NCI-H1417 (cell line): ENCODE measurements at regions not wholly inside any gene's neighbourhood (a gene's known extent, or its start where the extent isn't known, plus 50 kb on each side); places are given as distances from the start of the nearest gene placed in this dataset.

Experiments used
- DNase-seq, 3 experiments: peaks; one replicate each; lab custom pipeline; 2025; lab: John Stamatoyannopoulos, UW

DNA sequence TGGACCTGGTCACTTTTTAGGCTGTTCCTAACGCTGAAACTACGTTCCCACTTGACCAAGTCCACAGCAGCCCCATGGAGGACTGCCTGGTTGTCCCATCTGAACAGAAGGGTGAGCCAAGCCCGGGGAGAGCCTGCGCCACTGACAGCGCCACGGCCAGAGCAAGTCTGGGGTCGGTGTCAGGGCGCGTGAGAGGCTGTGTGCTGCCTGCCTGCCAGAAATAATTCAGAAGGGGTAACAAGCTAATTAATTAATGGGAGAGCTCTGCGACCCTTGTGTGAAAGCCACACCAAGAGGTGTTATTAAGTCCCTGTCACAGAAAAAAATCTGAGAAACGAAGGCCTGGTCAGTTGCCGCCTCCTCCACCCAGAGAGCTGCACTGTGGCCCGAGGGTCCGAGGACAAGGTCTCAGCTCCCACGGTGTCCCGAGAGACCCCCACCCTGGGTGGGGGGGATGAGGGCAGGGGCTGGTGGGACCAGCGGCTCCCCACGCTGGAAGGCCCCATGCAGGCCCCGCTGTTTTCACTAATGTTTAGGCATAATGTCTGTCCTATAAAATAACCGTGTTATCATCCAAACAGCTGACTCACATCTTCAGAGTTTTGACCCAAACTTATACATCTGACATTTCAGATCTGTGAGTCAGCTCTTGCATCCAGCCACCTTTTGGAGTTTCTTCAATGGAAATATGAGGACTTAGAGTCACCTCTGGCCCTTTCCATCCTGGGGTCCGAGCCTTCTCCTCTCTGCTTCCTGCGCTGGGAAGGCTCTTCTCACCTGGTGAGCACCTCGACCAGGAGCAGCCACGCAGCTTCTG is 58.5 kb downstream of the DLL1 start:
- DNase-seq: no peak

DNA sequence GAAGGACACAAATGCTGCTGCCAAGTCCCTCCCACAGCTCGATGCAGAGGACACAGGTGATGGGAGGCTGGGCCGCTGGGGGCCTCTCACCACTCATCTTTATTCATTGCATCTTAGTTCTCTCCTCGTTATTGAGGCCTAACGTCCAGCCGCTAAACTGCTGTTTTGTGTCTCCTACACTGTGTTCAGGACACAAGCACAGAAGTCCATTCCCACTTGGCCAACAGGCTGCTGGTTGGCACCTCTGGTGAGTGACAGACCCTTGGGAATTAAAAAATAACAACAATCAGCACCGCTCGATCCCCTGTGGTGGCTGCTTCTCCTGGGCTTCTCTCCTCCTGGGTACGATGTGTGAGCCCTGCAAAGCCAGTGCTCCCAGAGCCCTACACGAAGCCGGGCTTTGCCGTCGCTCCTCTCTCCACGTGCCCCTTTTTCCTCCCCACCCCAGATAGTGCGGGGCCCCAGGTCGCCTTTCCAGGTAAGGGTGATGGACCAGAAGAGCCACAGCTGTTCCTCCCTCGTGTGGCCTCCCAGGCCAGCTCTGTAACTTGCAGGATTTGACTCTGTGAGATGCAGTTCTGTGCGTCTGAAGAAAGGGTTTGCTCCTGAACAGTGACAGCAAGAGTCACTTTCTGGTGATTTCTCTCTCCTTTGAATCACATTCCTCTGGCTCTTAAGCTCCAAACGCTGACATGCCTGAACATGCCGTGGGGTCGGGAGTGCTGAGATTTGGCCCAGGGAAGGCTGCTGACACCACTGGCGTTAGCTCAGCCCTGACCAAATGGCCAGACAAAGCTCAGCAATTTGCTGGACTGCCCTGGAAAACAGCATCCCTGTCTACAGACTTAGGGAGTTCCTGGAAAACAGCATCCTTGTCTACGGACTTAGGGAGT is 59.3 kb downstream of the DLL1 start:
- DNase-seq: peak in 2 of 3 experiments; percentile 7 to 17

DNA sequence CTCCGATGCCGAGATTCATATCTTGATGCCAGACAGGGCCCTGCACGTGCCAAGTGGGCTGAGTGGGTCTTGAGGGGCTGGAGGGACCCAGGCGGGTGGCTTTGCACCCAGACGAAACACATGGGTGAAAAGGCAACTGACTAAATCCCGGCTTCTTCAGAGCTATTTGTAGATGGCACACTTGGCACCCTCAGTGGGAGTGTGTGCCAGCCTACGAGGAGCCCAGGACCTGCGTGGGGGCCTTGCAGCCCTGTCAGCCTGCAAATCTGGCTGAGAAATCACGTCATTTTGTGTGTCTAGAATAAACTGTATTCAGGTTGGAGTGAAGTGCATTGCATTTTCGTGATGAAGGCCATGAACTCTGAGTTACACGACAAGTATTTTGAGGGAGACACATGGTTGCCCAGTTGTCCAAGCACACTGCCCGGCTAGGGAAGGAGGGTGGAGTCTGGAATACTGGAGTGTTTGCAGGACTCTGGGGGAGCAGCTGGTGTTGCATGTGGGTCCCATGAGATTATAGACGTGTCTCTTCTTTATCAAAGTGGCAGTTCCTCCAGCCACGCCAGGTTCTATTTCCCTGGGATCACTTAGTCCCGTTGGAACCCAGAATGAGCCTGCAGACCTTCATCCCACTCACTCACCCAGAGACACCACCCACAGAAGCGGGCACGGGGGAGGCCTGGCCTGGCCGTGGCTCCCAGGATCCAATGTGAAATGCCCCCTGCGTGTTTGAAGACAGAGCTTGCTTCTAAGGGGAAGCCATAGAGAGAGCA is 60.2 kb downstream of the DLL1 start:
- no peak for DNase-seq

DNA sequence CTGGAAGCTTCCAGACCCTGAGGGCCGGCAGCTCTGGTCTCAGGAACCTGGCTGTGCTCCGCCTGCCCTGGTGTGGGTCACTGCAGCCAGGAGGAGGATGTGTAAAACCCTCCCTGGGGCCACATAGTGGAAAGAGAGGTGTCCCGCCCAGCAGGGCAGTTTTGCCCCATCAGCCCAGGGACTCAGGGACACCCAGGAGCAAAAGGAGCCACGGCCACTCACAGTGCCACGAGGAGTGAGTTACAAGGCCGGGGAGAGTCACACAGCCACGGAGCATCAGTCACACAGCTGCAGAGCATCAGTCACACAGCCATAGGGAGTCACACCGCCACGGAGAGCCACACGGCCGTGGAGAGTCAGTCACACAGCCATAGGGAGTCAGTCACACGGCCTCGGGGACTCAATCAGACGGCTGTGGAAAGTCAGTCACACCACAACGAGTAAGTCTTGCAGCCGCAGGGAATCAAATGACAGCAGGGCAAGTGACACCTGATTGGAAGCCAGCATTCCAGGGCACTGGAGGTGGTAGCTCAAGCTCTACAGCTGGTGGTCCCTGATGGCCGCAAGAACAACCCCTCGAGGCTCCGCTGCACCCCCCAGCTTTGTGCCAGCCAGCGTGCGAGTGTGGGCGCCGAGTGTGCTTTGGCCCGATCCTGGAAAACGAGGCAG is 60.9 kb downstream of the DLL1 start:
- DNase-seq: no peak

DNA sequence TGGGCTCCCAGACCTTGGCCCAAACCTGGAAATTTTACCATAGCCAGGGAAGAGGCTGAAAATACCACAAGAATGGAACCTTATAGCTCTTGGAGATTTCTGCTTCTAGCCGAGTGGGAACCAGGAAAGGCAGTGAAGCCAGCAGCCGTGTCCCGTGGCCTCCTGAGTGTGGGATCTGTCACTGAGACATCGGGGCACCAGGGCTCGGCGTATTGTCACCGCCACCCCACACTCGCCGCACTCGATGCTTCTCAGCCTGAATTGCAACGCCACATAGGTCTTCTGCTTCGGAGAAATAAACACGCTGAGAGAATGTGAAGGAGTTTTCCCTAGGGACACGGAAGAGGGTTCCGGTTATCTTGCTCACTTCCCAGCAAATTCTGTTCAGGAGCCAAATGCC is 61.5 kb downstream of the DLL1 start:
- DNase-seq: no peak

DNA sequence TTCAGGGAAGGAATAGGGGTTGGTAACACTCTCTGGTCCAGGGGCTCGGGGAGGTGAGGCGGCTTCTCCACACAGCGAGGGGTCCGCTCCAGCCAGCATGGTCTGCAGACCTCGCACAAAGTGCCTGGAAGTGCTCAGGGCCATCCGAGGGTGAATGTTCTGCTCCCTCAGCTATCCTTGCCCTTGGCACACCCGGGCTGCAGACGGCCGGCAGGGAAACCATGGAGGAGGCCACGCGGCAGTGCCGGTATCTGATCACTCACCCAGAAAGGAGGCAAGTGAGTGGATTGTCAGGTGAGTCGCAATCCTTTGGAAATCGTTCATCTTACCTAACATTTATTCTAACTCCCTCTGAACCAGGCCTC is 62.0 kb downstream of the DLL1 start:
- no peak for DNase-seq

DNA sequence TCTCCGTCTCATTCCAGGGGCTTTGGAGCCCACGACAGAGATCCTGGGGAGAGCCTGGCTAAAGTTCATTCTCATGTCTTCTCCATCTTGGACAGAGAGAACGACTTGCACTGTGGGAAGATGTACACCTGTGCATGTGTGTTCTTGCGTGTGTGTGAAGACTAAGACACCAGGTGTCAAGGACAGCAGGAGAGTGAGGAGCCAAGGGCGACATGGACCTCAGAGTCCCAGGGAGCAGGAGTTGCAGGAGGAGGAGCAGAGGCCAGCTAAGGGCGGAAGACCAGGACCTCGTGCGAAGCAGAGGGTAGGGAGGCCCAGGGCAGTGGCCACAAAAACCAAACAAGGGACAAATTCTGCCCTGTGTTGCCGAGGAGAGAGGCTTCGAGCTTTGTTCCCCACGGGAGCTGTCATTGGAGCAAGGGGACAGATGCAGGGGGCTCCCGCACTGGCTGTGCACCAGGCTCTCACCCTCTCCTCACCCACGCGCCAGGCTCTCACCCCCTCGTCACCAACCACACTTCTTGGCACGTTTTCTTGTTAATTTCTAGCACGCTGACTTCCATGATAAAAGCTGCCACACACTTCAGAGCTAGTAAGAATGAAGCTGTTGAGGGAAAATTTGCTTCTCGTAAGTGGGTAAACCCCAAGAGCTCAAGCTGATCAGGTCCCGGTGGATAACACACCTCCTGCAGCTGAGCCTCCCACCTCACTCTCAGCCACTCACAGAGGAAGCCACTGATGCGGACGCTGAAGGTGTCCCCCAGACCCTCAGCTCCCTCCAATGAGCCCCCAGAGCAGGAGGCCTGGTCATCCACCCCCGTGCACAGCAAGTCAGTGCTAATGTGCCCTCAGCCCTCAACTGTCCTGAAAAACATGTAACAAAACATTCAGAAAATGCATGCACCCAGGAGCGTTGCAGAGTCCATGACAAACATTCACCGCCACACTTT is 62.6 kb downstream of the DLL1 start:
- DNase-seq: no peak

DNA sequence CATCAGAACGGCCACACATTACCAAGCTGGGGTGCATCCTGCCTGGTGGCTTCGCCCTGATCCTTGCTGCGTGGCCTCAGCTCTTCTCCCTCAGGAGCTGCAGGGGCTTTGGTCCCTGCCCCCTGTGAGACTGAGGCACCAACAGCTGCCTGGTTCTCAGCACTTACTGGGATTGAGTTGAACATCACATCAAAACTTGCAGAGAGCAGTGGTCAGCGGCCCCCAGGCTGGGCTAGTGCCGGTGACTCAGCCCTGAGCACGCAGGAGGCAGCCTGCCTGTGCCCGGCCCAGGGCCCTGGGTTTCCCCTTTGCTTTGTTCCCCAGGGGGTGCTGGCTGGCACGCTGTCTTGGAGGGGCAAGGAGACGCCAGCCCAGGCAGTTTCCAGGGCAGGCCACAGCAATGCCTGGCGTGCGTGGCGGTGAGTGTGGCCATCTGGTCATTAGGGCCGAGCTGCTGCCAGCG is 63.3 kb downstream of the DLL1 start:
- no peak for DNase-seq

DNA sequence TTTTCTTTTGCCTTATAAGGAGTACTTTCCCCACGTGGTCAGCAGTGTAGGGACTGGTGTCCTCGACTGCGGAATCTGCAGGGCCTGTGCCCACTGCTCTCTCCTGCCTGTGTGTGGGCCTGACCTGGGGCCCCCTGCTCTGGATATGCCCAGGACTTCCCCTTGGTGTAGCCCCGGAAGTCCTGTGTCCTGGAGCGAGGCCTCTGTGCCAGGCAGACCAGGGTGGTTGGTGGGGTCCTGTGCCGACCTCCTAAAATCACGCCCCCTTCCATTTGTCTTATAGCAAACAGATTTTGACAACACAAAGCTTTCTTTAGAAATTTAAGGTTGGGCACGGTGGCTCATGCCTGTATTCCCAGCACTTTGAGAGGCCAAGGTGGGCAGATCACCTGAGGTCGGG is 64.2 kb downstream of the DLL1 start:
- DNase-seq: no peak

DNA sequence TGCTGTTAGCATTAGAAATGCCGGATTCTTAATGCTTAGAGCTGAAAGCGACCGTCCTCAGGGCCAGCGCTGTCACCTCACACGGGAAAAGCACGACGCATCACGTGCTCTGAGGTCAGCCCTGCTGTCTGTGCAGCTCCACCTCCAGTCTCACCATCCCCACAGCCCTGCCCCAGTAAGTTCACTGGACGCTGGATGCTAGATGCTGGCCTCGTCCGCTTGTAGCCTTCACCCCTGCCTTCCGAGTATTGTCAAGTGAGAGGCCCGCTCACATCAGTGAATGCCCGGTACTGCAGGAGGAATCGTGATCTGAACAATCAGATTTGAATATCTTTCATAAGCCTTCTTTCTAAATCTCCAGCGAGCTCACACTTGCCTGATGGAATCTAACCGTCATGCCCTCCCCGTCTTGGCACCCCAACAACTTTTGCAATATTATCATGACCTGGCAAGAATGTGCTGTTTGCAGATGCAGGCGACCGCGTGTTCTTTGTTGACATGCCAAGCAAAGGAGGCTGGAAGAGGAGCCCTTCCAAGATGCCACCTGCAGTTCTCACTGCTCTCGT is 64.9 kb downstream of the DLL1 start:
- DNase-seq: no peak

DNA sequence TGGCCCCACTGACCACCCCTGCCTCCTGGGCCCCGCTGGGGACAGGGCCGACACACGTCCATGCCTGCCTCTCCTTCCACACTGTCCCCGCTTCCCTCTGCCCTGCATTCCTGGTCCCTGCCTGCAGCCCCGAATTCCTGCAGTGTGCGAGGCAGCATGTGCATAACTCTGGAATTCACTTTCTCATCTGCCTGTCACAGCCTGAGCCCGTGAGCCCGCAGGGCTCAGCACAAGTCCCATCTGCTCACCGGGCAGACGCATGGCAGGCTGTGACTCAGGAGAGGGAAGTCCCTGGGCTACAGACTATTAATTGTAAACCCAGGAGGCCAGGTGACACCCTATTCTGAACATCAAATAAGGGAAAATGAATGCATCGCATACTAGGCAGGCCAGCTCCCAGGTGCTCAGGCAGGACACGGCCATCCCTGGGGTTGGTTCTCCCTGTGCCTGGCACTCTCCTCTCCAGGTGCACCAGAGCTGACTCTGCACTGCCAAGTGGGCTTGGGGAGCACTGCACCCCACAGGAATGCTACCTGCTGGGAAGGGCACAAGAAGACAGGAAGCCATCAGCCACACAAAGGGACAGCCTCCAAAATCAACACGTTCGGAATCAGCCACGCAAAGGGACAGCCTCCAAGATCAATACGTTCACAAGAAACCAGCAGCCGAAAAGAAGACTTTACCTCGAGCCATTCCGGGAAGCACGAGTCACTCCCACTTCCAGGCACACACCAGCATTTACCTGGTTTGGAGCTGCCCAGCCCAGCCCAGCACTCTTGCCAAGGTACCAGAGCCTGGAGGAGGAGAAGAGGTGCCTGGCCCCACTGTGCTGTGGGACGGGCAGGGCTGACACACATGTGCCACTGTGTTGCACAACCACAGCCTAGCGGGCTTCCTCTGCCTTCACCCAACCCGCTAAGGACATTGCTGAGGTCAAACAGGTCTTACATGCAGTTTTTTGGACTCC is 65.9 kb downstream of the DLL1 start:
- DNase-seq: peak in 2 of 3 experiments; percentile 58 to 76

DNA sequence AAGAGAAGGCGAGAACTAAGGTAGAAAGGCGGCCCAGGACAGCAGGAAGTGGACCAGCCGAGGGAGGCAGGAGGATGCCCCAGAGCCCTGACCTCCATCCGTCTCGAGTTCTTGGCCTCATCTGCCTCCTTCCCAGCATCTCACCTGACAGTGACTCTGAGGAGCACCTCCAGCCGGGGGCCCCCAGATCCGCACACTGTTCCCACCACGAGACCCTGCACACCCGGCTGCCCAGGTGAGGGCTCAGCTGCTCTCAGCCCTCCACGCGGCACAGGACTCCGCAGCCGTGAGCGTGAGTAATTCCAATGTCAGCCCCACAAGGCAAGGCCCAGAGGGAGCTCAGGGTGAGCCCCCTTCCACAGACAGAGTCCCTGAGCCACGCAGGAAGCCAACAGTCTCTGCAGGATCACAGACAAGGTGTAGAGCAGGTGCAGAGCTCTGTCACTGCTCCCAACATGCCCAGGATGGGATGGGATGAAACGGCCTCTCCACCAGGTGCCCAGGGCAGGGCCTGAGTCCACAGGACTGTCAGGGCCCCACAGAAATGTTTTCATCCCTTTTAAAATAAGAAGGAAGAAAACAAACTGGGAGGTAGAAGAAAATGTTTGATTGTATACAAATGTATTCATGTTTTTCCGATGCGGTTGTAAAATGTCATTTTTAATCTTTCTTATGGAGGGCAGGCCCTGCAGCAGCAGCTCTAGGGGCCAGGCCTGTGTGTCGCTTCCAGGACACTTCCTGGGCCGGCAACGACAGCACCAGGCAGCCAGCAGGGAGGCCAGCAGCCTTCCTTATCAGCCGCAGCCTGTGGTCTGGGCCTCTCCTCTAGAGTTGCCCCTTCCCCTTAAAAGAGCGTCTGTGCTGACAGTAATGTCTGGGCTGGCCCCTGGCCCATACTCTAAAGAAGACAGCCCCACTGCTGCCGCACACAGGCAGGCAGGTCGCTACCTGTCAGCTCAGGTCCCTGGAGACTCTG is 66.9 kb downstream of the DLL1 start:
- no peak for DNase-seq

DNA sequence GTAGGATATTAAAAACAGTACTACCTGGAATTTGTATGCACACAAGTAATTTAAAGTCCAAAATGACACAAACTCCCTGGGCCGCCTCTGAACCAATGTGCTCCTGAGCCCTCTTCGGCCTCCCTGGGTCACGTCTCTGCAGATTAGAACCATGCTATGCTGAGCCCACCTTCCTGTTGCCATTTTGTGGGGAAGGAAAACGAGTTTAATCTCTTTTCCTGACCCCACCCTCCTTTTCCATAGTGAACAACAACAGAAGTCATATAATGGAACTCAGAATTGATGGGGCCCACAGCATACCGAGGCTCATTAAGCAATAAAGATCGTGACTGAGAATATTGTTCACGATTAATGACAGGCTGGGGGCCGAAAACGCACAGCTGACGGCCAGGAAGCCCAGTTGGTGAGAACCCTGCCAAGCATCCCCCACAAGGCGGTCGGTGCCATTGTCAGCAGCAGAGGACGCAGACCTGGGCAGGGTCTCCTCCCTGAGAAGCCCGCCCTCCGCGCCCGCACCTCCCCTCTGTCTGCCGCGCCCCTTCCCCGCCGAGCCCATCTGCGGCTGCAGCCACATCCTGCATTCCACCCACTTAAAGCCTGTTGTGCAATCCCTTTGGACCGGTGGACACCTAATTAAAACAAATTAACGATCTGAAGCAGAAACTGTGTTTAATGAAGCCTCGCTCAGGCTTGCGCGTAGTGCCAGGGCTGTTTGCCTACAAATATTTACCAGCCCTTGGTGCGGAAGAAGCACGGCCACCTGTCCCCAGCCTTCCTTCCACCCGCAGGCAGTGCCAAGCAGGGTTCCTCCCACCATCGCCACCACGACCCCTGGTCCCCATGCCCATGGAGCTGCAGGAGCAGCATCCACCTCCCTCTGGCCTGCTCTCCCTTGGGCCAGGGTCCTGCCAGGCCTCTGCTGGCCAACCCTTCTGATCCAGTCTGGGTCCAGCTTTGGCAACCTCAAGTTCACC is 68.1 kb downstream of the DLL1 start:
- DNase-seq: peak in 2 of 3 experiments; percentile 83 to 95

DNA sequence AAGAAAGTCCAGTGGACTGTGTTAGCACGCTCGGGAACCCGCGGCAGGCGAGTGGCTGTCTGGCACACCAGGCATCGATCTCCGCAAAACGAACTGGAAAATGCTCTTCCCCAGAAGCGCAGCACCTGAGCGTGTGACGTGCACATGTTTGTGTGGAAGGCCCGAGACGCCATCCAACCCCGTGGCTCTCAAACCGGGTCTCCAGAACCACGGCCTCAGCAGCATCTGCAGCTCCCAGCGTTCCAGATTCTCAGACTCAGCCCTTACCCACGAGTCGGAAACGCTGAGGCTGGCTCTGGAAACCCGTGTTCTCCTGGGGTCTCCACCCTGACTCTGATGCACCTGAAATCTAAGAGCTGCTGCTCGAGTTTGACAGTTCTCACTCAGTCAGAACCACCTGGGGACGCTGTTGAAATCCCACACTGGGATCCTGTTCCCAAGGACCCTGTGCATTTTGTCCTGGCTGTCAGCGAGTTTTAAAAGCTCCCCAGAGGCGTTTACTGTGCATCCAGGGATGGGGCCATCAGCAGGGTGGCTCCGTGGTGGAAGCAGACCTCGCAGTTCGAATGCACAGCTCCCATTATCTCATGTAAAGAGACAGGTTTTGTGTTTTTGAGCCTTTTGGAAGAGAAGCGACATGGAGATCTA is 69.0 kb downstream of the DLL1 start:
- DNase-seq: peak in 2 of 3 experiments; percentile 4 to 45

DNA sequence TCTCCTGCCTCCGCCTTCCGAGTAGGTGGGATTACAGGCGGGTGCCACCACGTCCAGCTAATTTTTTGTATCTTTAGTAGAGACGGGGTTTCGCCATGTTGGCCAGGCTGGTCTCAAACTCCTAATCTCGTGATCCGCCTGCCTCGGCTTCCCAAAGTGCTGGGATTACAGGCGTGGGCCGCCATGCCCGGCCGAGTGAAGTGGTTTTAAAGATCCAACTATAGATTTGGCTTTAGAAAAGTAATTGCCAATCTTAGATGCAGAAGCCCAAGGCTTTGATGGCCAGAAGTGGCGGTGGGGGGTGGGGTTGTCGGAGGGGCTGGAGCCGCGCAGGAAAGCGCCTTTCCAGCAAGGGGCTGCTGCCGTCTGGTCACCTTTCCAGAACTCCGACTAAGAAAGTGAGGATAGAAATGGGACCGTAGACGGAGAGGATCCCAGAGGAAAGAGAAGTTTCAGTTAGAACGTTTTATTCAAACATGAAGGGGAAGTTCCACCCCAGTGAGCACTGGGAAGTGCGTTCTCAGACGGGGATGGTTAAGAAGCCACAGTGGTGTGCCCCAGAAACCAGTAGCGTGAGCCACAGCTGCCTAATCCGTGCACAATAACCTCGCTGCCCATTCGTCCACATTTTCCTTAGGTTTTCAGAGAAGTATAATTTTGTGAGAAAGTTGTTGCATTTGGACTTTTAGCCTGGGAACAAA is 69.7 kb downstream of the DLL1 start:
- no peak for DNase-seq
